Neural progenitor cell (in vitro differentiated cells): ENCODE measurements at regions not wholly inside any gene's neighbourhood (a gene's known extent, or its start where the extent isn't known, plus 50 kb on each side); places are given as distances from the start of the nearest gene placed in this dataset.

Experiments used
- DNase-seq: peaks from one replicate; pipeline ENCODE4 v3.0.0-alpha.2; 2016; ENCODE audit warnings: low spot score
- H2AFZ ChIP-seq: fragments of 200-600 bp; sonication (generic); replicated peaks from 2 replicates; pipeline ENCODE4 v1.6.1; 2016; ENCODE audit warnings: antibody characterized with exemption
- H3F3A ChIP-seq: fragments of 200-600 bp; sonication (generic); 2 replicates; pipeline ENCODE4 v1.6.1; 2016; ENCODE audit warnings: antibody characterized with exemption, low read depth
- H3K27ac ChIP-seq: fragments of 200-600 bp; sonication (generic); 2 replicates; pipeline ENCODE4 v1.5.1; 2016; ENCODE audit warnings: mild to moderate bottlenecking
- H3K27me3 ChIP-seq: fragments of 200-600 bp; sonication (generic); 2 replicates; pipeline ENCODE4 v1.6.1; 2016; ENCODE audit warnings: mild to moderate bottlenecking, moderate library complexity
- H3K36me3 ChIP-seq: fragments of 200-600 bp; sonication (generic); 2 replicates; pipeline ENCODE4 v1.5.1; 2016
- H3K4me1 ChIP-seq: fragments of 200-600 bp; sonication (generic); 2 replicates; pipeline ENCODE4 v1.6.1; 2016; ENCODE audit warnings: mixed run types
- H3K4me2 ChIP-seq: fragments of 200-600 bp; sonication (generic); 2 replicates; pipeline ENCODE4 v1.6.1; 2016
- H3K4me3 ChIP-seq: fragments of 200-600 bp; sonication (generic); 2 replicates; pipeline ENCODE4 v1.5.1; 2016
- H3K79me2 ChIP-seq: fragments of 200-600 bp; sonication (generic); 2 replicates; pipeline ENCODE4 v1.6.1; 2016; ENCODE audit warnings: low read depth
- H3K9ac ChIP-seq: fragments of 200-600 bp; sonication (generic); 2 replicates; pipeline ENCODE4 v1.6.1; 2016
- H3K9me3 ChIP-seq: fragments of 200-600 bp; sonication (generic); 2 replicates; pipeline ENCODE4 v1.5.1; 2016; ENCODE audit warnings: low read depth
- H4K20me1 ChIP-seq: fragments of 200-600 bp; sonication (generic); 2 replicates; pipeline ENCODE4 v1.6.1; 2016; ENCODE audit warnings: low read depth
- H3K27ac Mint-ChIP-seq: 3 replicates; pipeline ENCODE4 v1.8.0; 2021; ENCODE audit warnings: mixed read lengths
- H3K27me3 Mint-ChIP-seq: 2 replicates; pipeline ENCODE4 v1.8.0; 2022; ENCODE audit warnings: low read depth, mild to moderate bottlenecking, inconsistent platforms, moderate library complexity, mixed read lengths; ENCODE audit not compliant: insufficient read depth
- H3K36me3 Mint-ChIP-seq: 3 replicates; pipeline ENCODE4 v1.8.0; 2021; ENCODE audit warnings: mixed read lengths
- H3K4me1 Mint-ChIP-seq: 3 replicates; pipeline ENCODE4 v1.8.0; 2021; ENCODE audit warnings: mixed read lengths
- H3K4me3 Mint-ChIP-seq: 3 replicates; pipeline ENCODE4 v1.8.0; 2021; ENCODE audit warnings: mild to moderate bottlenecking, moderate library complexity, mixed read lengths
- H3K9me3 Mint-ChIP-seq: 3 replicates; pipeline ENCODE4 v1.8.0; 2020; ENCODE audit warnings: mixed read lengths
- EZH2 ChIP-seq: fragments of 200-600 bp; sonication (generic); IDR thresholded peaks from 2 replicates; pipeline ENCODE4 v1.6.1; 2017; ENCODE audit warnings: antibody characterized with exemption, mild to moderate bottlenecking, moderate library complexity
- EZH2phosphoT487 ChIP-seq: fragments of 200-600 bp; sonication (generic); IDR thresholded peaks from 2 replicates; pipeline ENCODE4 v1.6.1; 2017; ENCODE audit warnings: antibody characterized with exemption
- TF ChIP-seq, protein P1 (sequence below): fragments of 200-600 bp; sonication (generic); IDR thresholded peaks from 2 replicates; pipeline ENCODE4 v1.5.1; 2017; ENCODE audit warnings: antibody characterized with exemption, mild to moderate bottlenecking

DNA sequence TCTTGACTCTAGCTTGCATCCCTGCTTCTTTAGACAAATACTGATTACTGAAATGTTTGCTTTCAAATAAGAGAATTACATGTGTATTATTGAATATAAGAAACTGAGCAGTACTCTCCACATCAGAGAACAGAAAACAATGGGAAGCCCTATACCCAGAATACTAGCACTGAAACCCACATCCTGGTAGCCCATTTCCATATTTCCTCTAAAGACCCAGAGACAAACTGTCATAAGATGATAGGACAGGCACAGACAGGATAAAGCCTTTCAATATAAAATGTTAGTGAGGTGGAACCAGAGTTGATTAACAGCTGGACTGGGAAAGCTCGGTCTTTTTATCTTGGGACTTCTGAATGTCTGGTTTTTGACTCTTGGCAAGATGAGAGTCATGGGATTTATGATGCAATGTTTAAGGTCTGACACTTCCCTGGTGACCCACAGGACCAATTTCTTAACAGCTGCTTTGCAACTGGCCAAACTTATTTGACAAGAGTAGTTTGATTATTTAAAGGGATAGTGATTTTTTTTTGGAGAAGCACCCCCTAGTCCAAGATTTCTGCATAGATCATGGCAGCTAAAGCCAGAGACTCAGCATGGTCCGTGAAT lies 166.9 kb upstream of the ATXN7L3B start:
- DNase-seq = no peak
- TF ChIP-seq, protein P1, sequence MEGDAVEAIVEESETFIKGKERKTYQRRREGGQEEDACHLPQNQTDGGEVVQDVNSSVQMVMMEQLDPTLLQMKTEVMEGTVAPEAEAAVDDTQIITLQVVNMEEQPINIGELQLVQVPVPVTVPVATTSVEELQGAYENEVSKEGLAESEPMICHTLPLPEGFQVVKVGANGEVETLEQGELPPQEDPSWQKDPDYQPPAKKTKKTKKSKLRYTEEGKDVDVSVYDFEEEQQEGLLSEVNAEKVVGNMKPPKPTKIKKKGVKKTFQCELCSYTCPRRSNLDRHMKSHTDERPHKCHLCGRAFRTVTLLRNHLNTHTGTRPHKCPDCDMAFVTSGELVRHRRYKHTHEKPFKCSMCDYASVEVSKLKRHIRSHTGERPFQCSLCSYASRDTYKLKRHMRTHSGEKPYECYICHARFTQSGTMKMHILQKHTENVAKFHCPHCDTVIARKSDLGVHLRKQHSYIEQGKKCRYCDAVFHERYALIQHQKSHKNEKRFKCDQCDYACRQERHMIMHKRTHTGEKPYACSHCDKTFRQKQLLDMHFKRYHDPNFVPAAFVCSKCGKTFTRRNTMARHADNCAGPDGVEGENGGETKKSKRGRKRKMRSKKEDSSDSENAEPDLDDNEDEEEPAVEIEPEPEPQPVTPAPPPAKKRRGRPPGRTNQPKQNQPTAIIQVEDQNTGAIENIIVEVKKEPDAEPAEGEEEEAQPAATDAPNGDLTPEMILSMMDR = no peak
- TF ChIP-seq EZH2phosphoT487 = no peak
- no peak for TF ChIP-seq EZH2
- H3K36me3 ChIP-seq = no peaks in the 10 kb centered on the region
- H3K9me3 ChIP-seq = no peaks in the 10 kb centered on the region
- Mint-ChIP-seq H3K4me1 (no peaks in the 10 kb centered on the region), H3K27me3 (no peaks in the 10 kb centered on the region), H3K4me3 (no peak overlapping the region), H3K9me3 (no peaks in the 10 kb centered on the region), H3K27ac (no peak overlapping the region), H3K36me3 (no peaks in the 10 kb centered on the region)
- H3F3A ChIP-seq = no peaks in the 10 kb centered on the region
- no peaks in the 10 kb centered on the region for H3K4me1 ChIP-seq
- no peaks in the 10 kb centered on the region for H4K20me1 ChIP-seq
- H3K4me2 ChIP-seq = no peak overlapping the region
- H3K27me3 ChIP-seq = no peaks in the 10 kb centered on the region
- no peak overlapping the region for H3K27ac ChIP-seq
- H3K4me3 ChIP-seq = no peak overlapping the region
- H3K9ac ChIP-seq = no peak overlapping the region
- no peaks in the 10 kb centered on the region for H3K79me2 ChIP-seq
- H2AFZ ChIP-seq = no peak overlapping the region

- Mint-ChIP-seq H3K27me3 (no peaks in the 10 kb centered on the region), H3K9me3 (no peaks in the 10 kb centered on the region), H3K27ac (no peak overlapping the region), H3K4me3 (no peak overlapping the region), H3K36me3 (no peaks in the 10 kb centered on the region), H3K4me1 (no peaks in the 10 kb centered on the region)
- Histone ChIP-seq H3K27me3 (no peaks in the 10 kb centered on the region), H3K36me3 (no peaks in the 10 kb centered on the region), H2AFZ (no peak overlapping the region), H3K4me1 (no peaks in the 10 kb centered on the region), H3K4me2 (no peak overlapping the region), H3K27ac (no peak overlapping the region), H3K9me3 (no peaks in the 10 kb centered on the region), H3K4me3 (no peak overlapping the region), H3K79me2 (no peaks in the 10 kb centered on the region), H3F3A (no peaks in the 10 kb centered on the region), H3K9ac (no peak overlapping the region), H4K20me1 (no peaks in the 10 kb centered on the region)
- TF ChIP-seq EZH2 = no peak
- TF ChIP-seq, protein P1 = no peak
- no peak for TF ChIP-seq EZH2phosphoT487
- DNase-seq = no peak
Measured at GRCh38 chr12:74379114-74379513, 158.5 kb upstream of the ATXN7L3B start.

GRCh38 chr12:74381958-74382357 lies 155.7 kb upstream of the ATXN7L3B start:
- Histone ChIP-seq H3K9me3 (no peaks in the 10 kb centered on the region), H3K27ac (no peak overlapping the region), H3K4me2 (no peak overlapping the region), H2AFZ (no peak overlapping the region), H3K79me2 (no peaks in the 10 kb centered on the region), H3K4me1 (no peaks in the 10 kb centered on the region), H3F3A (no peaks in the 10 kb centered on the region), H3K27me3 (no peaks in the 10 kb centered on the region), H4K20me1 (no peaks in the 10 kb centered on the region), H3K9ac (no peak overlapping the region), H3K36me3 (no peaks in the 10 kb centered on the region), H3K4me3 (no peak overlapping the region)
- H3K9me3 Mint-ChIP-seq = no peaks in the 10 kb centered on the region
- H3K36me3 Mint-ChIP-seq = no peaks in the 10 kb centered on the region
- DNase-seq = no peak
- H3K27ac Mint-ChIP-seq = no peak overlapping the region
- TF ChIP-seq EZH2phosphoT487 = no peak
- TF ChIP-seq, protein P1 = no peak
- TF ChIP-seq EZH2 = no peak
- H3K27me3 Mint-ChIP-seq = no peaks in the 10 kb centered on the region
- no peaks in the 10 kb centered on the region for H3K4me1 Mint-ChIP-seq
- no peak overlapping the region for H3K4me3 Mint-ChIP-seq
